ENCODE measurements at regions not wholly inside any gene's neighbourhood (a gene's known extent, or its start where the extent isn't known, plus 50 kb on each side); places are given as distances from the start of the nearest gene placed in this dataset.

DNA sequence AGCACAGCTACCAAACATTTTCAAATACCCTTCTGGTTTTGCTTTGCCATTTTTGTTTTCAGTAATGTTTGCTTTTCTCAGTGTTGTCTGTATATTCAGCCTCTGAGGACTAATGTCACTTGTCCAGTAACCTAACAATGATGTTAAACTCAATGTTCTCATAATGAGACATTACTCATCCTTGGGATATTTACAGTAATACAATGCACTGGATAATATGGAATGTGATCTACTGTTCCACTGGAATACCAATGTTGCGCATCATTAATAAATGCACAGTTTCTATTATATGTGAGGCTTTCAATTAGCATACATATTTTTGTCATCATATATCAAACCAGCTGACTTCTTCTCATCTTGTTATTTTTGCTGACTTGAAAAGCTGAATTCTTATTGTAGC, 259.1 kb downstream of the SH2D1A start:
- no peak overlapping the region for H3K27ac ChIP-seq
- no peaks in the 10 kb centered on the region for H3K27me3 ChIP-seq
- H3K4me1 ChIP-seq: no peaks in the 10 kb centered on the region
- H3K9me3 Mint-ChIP-seq: no peaks in the 10 kb centered on the region
- no peaks in the 10 kb centered on the region for H3K36me3 ChIP-seq
- no peaks in the 10 kb centered on the region for H3K79me2 ChIP-seq (ENCODE audit: low read depth)
- H3F3A ChIP-seq (ENCODE audit: low read depth): no peaks in the 10 kb centered on the region
- no peak overlapping the region for H3K4me3 Mint-ChIP-seq
- no peaks in the 10 kb centered on the region for H4K20me1 ChIP-seq (ENCODE audit: low read depth)
- H3K27ac Mint-ChIP-seq: no peak overlapping the region
- no peak overlapping the region for H3K4me3 ChIP-seq
- DNase-seq (ENCODE audit: low spot score): no peak
- H3K36me3 Mint-ChIP-seq: no peaks in the 10 kb centered on the region
- H3K9me3 ChIP-seq (ENCODE audit: low read depth): no peaks in the 10 kb centered on the region
- no peak overlapping the region for H3K9ac ChIP-seq
- no peaks in the 10 kb centered on the region for H3K27me3 Mint-ChIP-seq (ENCODE audit: insufficient read depth, low read depth)
- H3K4me1 Mint-ChIP-seq: no peaks in the 10 kb centered on the region
- no peak overlapping the region for H3K4me2 ChIP-seq
- TF ChIP-seq EZH2phosphoT487 (IDR thresholded peaks at IDR 0.05) (no peak), EZH2 (IDR thresholded peaks at IDR 0.05) (no peak)
- H2AFZ ChIP-seq (replicated peaks): no peak overlapping the region

DNA sequence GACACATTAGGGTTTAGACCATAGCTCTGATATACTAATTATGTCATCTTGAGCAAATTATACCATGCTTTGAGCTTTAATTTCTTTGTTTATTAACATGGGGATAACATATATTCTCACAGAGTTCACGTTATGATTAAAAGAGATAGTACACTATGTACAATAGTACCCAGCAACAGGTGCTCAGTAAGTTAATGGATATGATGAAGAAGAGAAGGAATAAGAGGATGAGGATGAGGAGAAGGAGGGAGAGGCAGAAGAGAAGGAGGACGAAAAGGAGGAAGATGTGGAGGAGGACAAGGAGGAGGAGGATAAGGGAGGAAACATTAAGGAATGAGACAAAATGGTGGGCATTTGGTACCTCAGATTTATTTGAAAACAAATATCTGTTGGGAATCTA, 260.4 kb downstream of the SH2D1A start:
- Histone ChIP-seq H3K4me3 (no peak overlapping the region), H2AFZ (replicated peaks) (no peak overlapping the region), H3K36me3 (no peaks in the 10 kb centered on the region), H3K9ac (no peak overlapping the region), H3K79me2 (ENCODE audit: low read depth) (no peaks in the 10 kb centered on the region), H3K4me2 (no peak overlapping the region), H3K27me3 (no peaks in the 10 kb centered on the region), H3K27ac (no peak overlapping the region), H3K4me1 (no peaks in the 10 kb centered on the region), H3F3A (ENCODE audit: low read depth) (no peaks in the 10 kb centered on the region), H3K9me3 (ENCODE audit: low read depth) (no peaks in the 10 kb centered on the region), H4K20me1 (ENCODE audit: low read depth) (no peaks in the 10 kb centered on the region)
- Mint-ChIP-seq H3K27ac (no peak overlapping the region), H3K4me3 (no peak overlapping the region), H3K4me1 (no peaks in the 10 kb centered on the region), H3K9me3 (no peaks in the 10 kb centered on the region), H3K36me3 (no peaks in the 10 kb centered on the region), H3K27me3 (ENCODE audit: insufficient read depth, low read depth) (no peaks in the 10 kb centered on the region)
- no peak for DNase-seq (ENCODE audit: low spot score)
- no peak for TF ChIP-seq EZH2phosphoT487 (IDR thresholded peaks at IDR 0.05)
- TF ChIP-seq EZH2 (IDR thresholded peaks at IDR 0.05): no peak
- TF ChIP-seq, protein P1, sequence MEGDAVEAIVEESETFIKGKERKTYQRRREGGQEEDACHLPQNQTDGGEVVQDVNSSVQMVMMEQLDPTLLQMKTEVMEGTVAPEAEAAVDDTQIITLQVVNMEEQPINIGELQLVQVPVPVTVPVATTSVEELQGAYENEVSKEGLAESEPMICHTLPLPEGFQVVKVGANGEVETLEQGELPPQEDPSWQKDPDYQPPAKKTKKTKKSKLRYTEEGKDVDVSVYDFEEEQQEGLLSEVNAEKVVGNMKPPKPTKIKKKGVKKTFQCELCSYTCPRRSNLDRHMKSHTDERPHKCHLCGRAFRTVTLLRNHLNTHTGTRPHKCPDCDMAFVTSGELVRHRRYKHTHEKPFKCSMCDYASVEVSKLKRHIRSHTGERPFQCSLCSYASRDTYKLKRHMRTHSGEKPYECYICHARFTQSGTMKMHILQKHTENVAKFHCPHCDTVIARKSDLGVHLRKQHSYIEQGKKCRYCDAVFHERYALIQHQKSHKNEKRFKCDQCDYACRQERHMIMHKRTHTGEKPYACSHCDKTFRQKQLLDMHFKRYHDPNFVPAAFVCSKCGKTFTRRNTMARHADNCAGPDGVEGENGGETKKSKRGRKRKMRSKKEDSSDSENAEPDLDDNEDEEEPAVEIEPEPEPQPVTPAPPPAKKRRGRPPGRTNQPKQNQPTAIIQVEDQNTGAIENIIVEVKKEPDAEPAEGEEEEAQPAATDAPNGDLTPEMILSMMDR (IDR thresholded peaks at IDR 0.05): no peak

DNA sequence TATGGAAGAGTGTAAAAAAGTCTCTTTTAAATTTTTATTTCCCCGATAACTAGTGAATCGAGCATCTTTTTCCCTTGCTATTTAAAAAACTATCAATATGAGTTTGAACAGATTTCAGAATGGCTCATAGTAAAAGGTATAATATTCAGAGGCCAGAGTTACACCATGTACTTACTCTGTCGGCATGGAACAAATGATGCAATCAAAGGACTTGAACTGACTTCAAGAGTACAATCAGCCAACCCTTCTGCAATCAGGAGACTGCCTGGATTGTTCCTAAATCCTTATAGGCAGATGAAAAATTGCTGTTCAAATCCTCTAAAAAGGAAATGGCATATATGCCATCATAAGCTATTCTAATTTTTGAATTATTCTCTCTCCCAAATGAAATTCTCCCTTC, 273.3 kb downstream of the SH2D1A start:
- TF ChIP-seq, protein P1 (IDR thresholded peaks at IDR 0.05): no peak
- no peak for TF ChIP-seq EZH2phosphoT487 (IDR thresholded peaks at IDR 0.05)
- Histone ChIP-seq H3K27ac (no peak overlapping the region), H3K9ac (no peak overlapping the region), H3K4me1 (no peaks in the 10 kb centered on the region), H4K20me1 (ENCODE audit: low read depth) (no peaks in the 10 kb centered on the region), H3K27me3 (no peaks in the 10 kb centered on the region), H2AFZ (replicated peaks) (no peak overlapping the region), H3K4me3 (no peak overlapping the region), H3F3A (ENCODE audit: low read depth) (no peaks in the 10 kb centered on the region), H3K4me2 (no peak overlapping the region), H3K36me3 (no peaks in the 10 kb centered on the region), H3K9me3 (ENCODE audit: low read depth) (no peaks in the 10 kb centered on the region), H3K79me2 (ENCODE audit: low read depth) (no peaks in the 10 kb centered on the region)
- no peak overlapping the region for H3K4me3 Mint-ChIP-seq
- H3K9me3 Mint-ChIP-seq: no peaks in the 10 kb centered on the region
- H3K27ac Mint-ChIP-seq: no peak overlapping the region
- H3K36me3 Mint-ChIP-seq: no peaks in the 10 kb centered on the region
- no peaks in the 10 kb centered on the region for H3K27me3 Mint-ChIP-seq (ENCODE audit: insufficient read depth, low read depth)
- no peaks in the 10 kb centered on the region for H3K4me1 Mint-ChIP-seq
- DNase-seq (ENCODE audit: low spot score): no peak

DNA sequence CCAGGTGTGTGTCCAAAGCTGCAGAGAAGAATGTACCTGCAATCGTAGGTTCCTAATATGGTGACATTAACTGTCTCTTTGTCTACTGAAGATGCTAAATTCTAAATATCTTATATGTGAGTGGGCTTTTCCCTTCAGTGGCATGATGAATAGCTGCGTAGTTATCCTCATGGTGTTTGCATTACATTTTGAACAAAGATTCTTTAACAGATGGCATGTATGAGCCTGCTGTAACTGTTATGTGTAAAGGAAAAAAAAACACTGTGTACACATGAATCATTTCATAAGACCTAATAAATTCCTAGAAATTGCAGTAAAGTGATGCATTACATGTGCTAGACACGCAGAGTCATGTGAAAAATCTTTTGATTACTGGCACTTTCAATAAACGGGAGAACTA, 288.0 kb downstream of the SH2D1A start:
- Mint-ChIP-seq H3K27ac (no peak overlapping the region), H3K27me3 (ENCODE audit: insufficient read depth, low read depth) (no peaks in the 10 kb centered on the region), H3K9me3 (peaks cover 2% of the 10 kb centered on the region), H3K4me3 (no peak overlapping the region), H3K4me1 (no peaks in the 10 kb centered on the region), H3K36me3 (no peaks in the 10 kb centered on the region)
- DNase-seq (ENCODE audit: low spot score): no peak
- Histone ChIP-seq H3K4me3 (no peak overlapping the region), H3K9me3 (ENCODE audit: low read depth) (no peaks in the 10 kb centered on the region), H3K4me2 (no peak overlapping the region), H4K20me1 (ENCODE audit: low read depth) (no peaks in the 10 kb centered on the region), H2AFZ (replicated peaks) (no peak overlapping the region), H3F3A (ENCODE audit: low read depth) (no peaks in the 10 kb centered on the region), H3K27me3 (no peaks in the 10 kb centered on the region), H3K36me3 (no peaks in the 10 kb centered on the region), H3K79me2 (ENCODE audit: low read depth) (no peaks in the 10 kb centered on the region), H3K4me1 (no peaks in the 10 kb centered on the region), H3K9ac (no peak overlapping the region), H3K27ac (no peak overlapping the region)
- no peak for TF ChIP-seq EZH2 (IDR thresholded peaks at IDR 0.05)
- no peak for TF ChIP-seq EZH2phosphoT487 (IDR thresholded peaks at IDR 0.05)
- TF ChIP-seq, protein P1 (IDR thresholded peaks at IDR 0.05): no peak
